CD4-positive, alpha-beta memory T cell (primary cell): ENCODE measurements at regions not wholly inside any gene's neighbourhood (a gene's known extent, or its start where the extent isn't known, plus 50 kb on each side); places are given as distances from the start of the nearest gene placed in this dataset.

Experiments used
- CTCF ChIA-PET: fragments of 350-600 bp; sonication (Branson Sonifier 250); formaldehyde crosslinking; loops from one replicate; lab custom pipeline; 2021; ENCODE audit warnings: inconsistent platforms; ENCODE audit not compliant: partially characterized antibody; lab: Charles Lee
- POLR2A ChIA-PET: fragments of 350-600 bp; sonication (Branson Sonifier 250); formaldehyde crosslinking; loops from one replicate; lab custom pipeline; 2021; ENCODE audit not compliant: partially characterized antibody; lab: Charles Lee
- DNase-seq, 5 donors: peaks; one replicate each; pipeline versions ENCODE4 v3.0.0 to v3.0.0-alpha.2; 2020 to 2022; ENCODE audit warnings: mixed read lengths in 1 of 5
- H3K27ac ChIP-seq: one replicate; pipeline ENCODE4 v1.7.0; 2013; ENCODE audit warnings: low read depth, low read length
- H3K27me3 ChIP-seq: 2 replicates; pipeline ENCODE4 v1.7.0; 2013; ENCODE audit warnings: mild to moderate bottlenecking, low read length, moderate library complexity; ENCODE audit not compliant: insufficient read depth
- H3K36me3 ChIP-seq: 2 replicates; pipeline ENCODE4 v1.7.0; 2013; ENCODE audit warnings: mild to moderate bottlenecking, low read length, moderate library complexity; ENCODE audit not compliant: insufficient read depth
- H3K4me1 ChIP-seq: 2 replicates; pipeline ENCODE4 v1.7.0; 2013; ENCODE audit warnings: mild to moderate bottlenecking, low read length, moderate library complexity; ENCODE audit not compliant: insufficient read depth
- H3K4me3 ChIP-seq, 2 donors: one replicate each; pipeline ENCODE4 v1.7.0; 2013; ENCODE audit warnings: low read length in 2 of 2, mild to moderate bottlenecking in 1 of 2
- H3K9me3 ChIP-seq, 2 donors: one replicate each; pipeline ENCODE4 v1.7.0; 2013; ENCODE audit warnings: low read length in 2 of 2, control low read depth in 1 of 2; ENCODE audit not compliant: control insufficient read depth in 1 of 2
- H3K27ac Mint-ChIP-seq, 7 donors: one replicate each; pipeline ENCODE4 v1.8.0; 2020 to 2021; ENCODE audit warnings: mixed read lengths in 7 of 7, mild to moderate bottlenecking in 6 of 7, inconsistent platforms in 3 of 7, moderate library complexity in 3 of 7
- H3K27me3 Mint-ChIP-seq, 2 donors: one replicate each; pipeline ENCODE4 v1.8.0; 2020 to 2021; ENCODE audit warnings: mixed read lengths in 2 of 2
- H3K36me3 Mint-ChIP-seq, 2 donors: one replicate each; pipeline ENCODE4 v1.8.0; 2020 to 2021; ENCODE audit warnings: mixed read lengths in 2 of 2, inconsistent platforms in 1 of 2, mild to moderate bottlenecking in 1 of 2
- H3K4me1 Mint-ChIP-seq, 4 donors: one replicate each; pipeline ENCODE4 v1.8.0; 2020 to 2021; ENCODE audit warnings: mixed read lengths in 4 of 4, mild to moderate bottlenecking in 1 of 4
- H3K4me3 Mint-ChIP-seq, 8 donors: one replicate each; pipeline ENCODE4 v1.8.0; 2020 to 2021; ENCODE audit warnings: mixed read lengths in 8 of 8, mild to moderate bottlenecking in 7 of 8, moderate library complexity in 6 of 8, inconsistent platforms in 3 of 8
- H3K9me3 Mint-ChIP-seq, 8 donors: one replicate each; pipeline ENCODE4 v1.8.0; 2020 to 2021; ENCODE audit warnings: mixed read lengths in 8 of 8, mild to moderate bottlenecking in 5 of 8, inconsistent platforms in 3 of 8, moderate library complexity in 1 of 8
- intact Hi-C: fragments of 100-400 bp; cut with micrococcal nuclease; formaldehyde crosslinking; loops from one replicate; pipeline ENCODE4 v1.15.1; 2023

GRCh38 chr1:96982118-96982517, 260.5 kb downstream of the PTBP2 start:
- no peak for DNase-seq
- peaks cover 4 to 6% of the 10 kb centered on the region in 2 donors for H3K27me3 Mint-ChIP-seq
- intact Hi-C loops: no loop called here

GRCh38 chr1:96983866-96984265, 262.3 kb downstream of the PTBP2 start:
- Mint-ChIP-seq H3K27ac (no peak overlapping the region), H3K4me3 (no peak overlapping the region), H3K4me1 (no peaks in the 10 kb centered on the region), H3K9me3 (peaks cover 0 to 9% (median 2%) of the 10 kb centered on the region in 8 donors), H3K36me3 (no peaks in the 10 kb centered on the region), H3K27me3 (peaks cover 6 to 8% of the 10 kb centered on the region in 2 donors)
- H3K36me3 ChIP-seq: no peaks in the 10 kb centered on the region
- no peaks in the 10 kb centered on the region for H3K9me3 ChIP-seq
- H3K4me3 ChIP-seq: no peak overlapping the region
- POLR2A ChIA-PET: no interaction called here
- H3K4me1 ChIP-seq: no peaks in the 10 kb centered on the region
- DNase-seq: no peak
- CTCF ChIA-PET: no interaction called here
- no peak overlapping the region for H3K27ac ChIP-seq
- intact Hi-C loops: no loop called here
- H3K27me3 ChIP-seq: no peaks in the 10 kb centered on the region

More at GRCh38 chr1:96982118-96982517, 260.5 kb downstream of the PTBP2 start:
- Mint-ChIP-seq H3K4me1 (no peaks in the 10 kb centered on the region), H3K4me3 (no peak overlapping the region), H3K9me3 (peaks cover 0 to 9% (median under 1%) of the 10 kb centered on the region in 8 donors), H3K27ac (no peak overlapping the region), H3K36me3 (no peaks in the 10 kb centered on the region)
- no peak overlapping the region for H3K4me3 ChIP-seq
- no peaks in the 10 kb centered on the region for H3K36me3 ChIP-seq
- no peaks in the 10 kb centered on the region for H3K9me3 ChIP-seq
- ChIA-PET CTCF (interaction anchor here (1.1 to 3.3 kb wide), 2 partner anchors 13 to 17 kb away, joined by 5 to 10 read pairs; no protein-coding TSS in a partner anchor), POLR2A (no interaction called here)
- no peaks in the 10 kb centered on the region for H3K4me1 ChIP-seq
- no peak overlapping the region for H3K27ac ChIP-seq
- no peaks in the 10 kb centered on the region for H3K27me3 ChIP-seq

- peaks cover 0 to 9% (median 2%) of the 10 kb centered on the region in 8 donors for H3K9me3 Mint-ChIP-seq
- H3K4me3 Mint-ChIP-seq: no peak overlapping the region
- POLR2A ChIA-PET: no interaction called here
- H3K27ac ChIP-seq: no peak overlapping the region
- H3K36me3 Mint-ChIP-seq: no peaks in the 10 kb centered on the region
- no peaks in the 10 kb centered on the region for H3K4me1 ChIP-seq
- no peaks in the 10 kb centered on the region for H3K4me1 Mint-ChIP-seq
- H3K27me3 Mint-ChIP-seq: peaks cover 6 to 11% of the 10 kb centered on the region in 2 donors
- H3K36me3 ChIP-seq: no peaks in the 10 kb centered on the region
- H3K4me3 ChIP-seq: no peak overlapping the region
- no peaks in the 10 kb centered on the region for H3K9me3 ChIP-seq
- DNase-seq: no peak
- CTCF ChIA-PET: no interaction called here
- intact Hi-C loops: no loop called here
- no peaks in the 10 kb centered on the region for H3K27me3 ChIP-seq
- H3K27ac Mint-ChIP-seq: no peak overlapping the region
Measured at GRCh38 chr1:96987186-96987703, 265.7 kb downstream of the PTBP2 start.

- ChIA-PET CTCF (no interaction called here), POLR2A (no interaction called here)
- no peak overlapping the region for H3K4me3 ChIP-seq
- Mint-ChIP-seq H3K27ac (no peak overlapping the region), H3K4me1 (no peaks in the 10 kb centered on the region), H3K4me3 (no peak overlapping the region), H3K9me3 (peaks cover 0 to 9% (median 3%) of the 10 kb centered on the region in 8 donors), H3K36me3 (no peaks in the 10 kb centered on the region), H3K27me3 (peaks cover 10 to 11% of the 10 kb centered on the region in 2 donors)
- H3K36me3 ChIP-seq: no peaks in the 10 kb centered on the region
- H3K27me3 ChIP-seq: no peaks in the 10 kb centered on the region
- no peak overlapping the region for H3K27ac ChIP-seq
- no peaks in the 10 kb centered on the region for H3K4me1 ChIP-seq
- H3K9me3 ChIP-seq: no peaks in the 10 kb centered on the region
- DNase-seq: no peak
- intact Hi-C loops: no loop called here
Measured at GRCh38 chr1:96989302-96989701, 267.7 kb downstream of the PTBP2 start.

GRCh38 chr1:96990136-96990535, 268.6 kb downstream of the PTBP2 start:
- intact Hi-C loops: no loop called here
- Mint-ChIP-seq H3K27me3 (peaks cover 6 to 10% of the 10 kb centered on the region in 2 donors), H3K4me1 (no peaks in the 10 kb centered on the region), H3K4me3 (no peak overlapping the region), H3K9me3 (peaks cover 0 to 8% (median 3%) of the 10 kb centered on the region in 8 donors), H3K27ac (no peak overlapping the region), H3K36me3 (no peaks in the 10 kb centered on the region)
- Histone ChIP-seq H3K9me3 (no peaks in the 10 kb centered on the region), H3K27ac (no peak overlapping the region), H3K4me3 (no peak overlapping the region), H3K4me1 (no peaks in the 10 kb centered on the region), H3K36me3 (no peaks in the 10 kb centered on the region), H3K27me3 (no peaks in the 10 kb centered on the region)
- ChIA-PET CTCF (no interaction called here), POLR2A (no interaction called here)
- no peak for DNase-seq

- ChIA-PET CTCF (no interaction called here), POLR2A (no interaction called here)
- H3K4me3 ChIP-seq: no peak overlapping the region
- Mint-ChIP-seq H3K36me3 (no peaks in the 10 kb centered on the region), H3K27ac (no peak overlapping the region), H3K27me3 (peaks cover 6 to 8% of the 10 kb centered on the region in 2 donors), H3K4me1 (no peaks in the 10 kb centered on the region), H3K4me3 (no peak overlapping the region), H3K9me3 (peaks cover 0 to 4% (median 0%) of the 10 kb centered on the region in 8 donors)
- no peaks in the 10 kb centered on the region for H3K27me3 ChIP-seq
- no peaks in the 10 kb centered on the region for H3K4me1 ChIP-seq
- DNase-seq: no peak
- intact Hi-C loops: no loop called here
- H3K27ac ChIP-seq: no peak overlapping the region
- no peaks in the 10 kb centered on the region for H3K9me3 ChIP-seq
- no peaks in the 10 kb centered on the region for H3K36me3 ChIP-seq
Measured at GRCh38 chr1:96991261-96991660, 269.7 kb downstream of the PTBP2 start.

- Histone ChIP-seq H3K27ac (no peak overlapping the region), H3K4me1 (no peaks in the 10 kb centered on the region), H3K27me3 (no peaks in the 10 kb centered on the region), H3K4me3 (no peak overlapping the region), H3K36me3 (no peaks in the 10 kb centered on the region), H3K9me3 (no peaks in the 10 kb centered on the region)
- H3K4me3 Mint-ChIP-seq: no peak overlapping the region
- H3K36me3 Mint-ChIP-seq: no peaks in the 10 kb centered on the region
- ChIA-PET CTCF (no interaction called here), POLR2A (no interaction called here)
- peaks cover 6 to 8% of the 10 kb centered on the region in 2 donors for H3K27me3 Mint-ChIP-seq
- no peak for DNase-seq
- intact Hi-C loops: no loop called here
- no peak overlapping the region for H3K27ac Mint-ChIP-seq
- peaks cover 0 to 1% (median 0%) of the 10 kb centered on the region in 4 donors for H3K4me1 Mint-ChIP-seq
- H3K9me3 Mint-ChIP-seq: peaks cover 0 to 4% (median 0%) of the 10 kb centered on the region in 8 donors
Measured at GRCh38 chr1:96992871-96993270, 271.3 kb downstream of the PTBP2 start.
